WTC11 (cell line): ENCODE measurements at regions not wholly inside any gene's neighbourhood (a gene's known extent, or its start where the extent isn't known, plus 50 kb on each side); places are given as distances from the start of the nearest gene placed in this dataset.

Source experiments
- ATAC-seq: fragments of 200-7000 bp; cut with Tn5 transposase; 2 replicates; pipeline ENCODE4 v1.10.0; 2021; ENCODE audit warnings: mild to moderate bottlenecking, moderate library complexity
- CTCF ChIA-PET: fragments of 300-600 bp; sonication (Branson Sonifier 250); formaldehyde crosslinking; loops from one replicate; lab custom pipeline; 2021; ENCODE audit warnings: antibody characterized with exemption; lab: Charles Lee
- POLR2A ChIA-PET: fragments of 350-600 bp; sonication (Branson Sonifier 250); formaldehyde crosslinking; loops from one replicate; lab custom pipeline; 2021; ENCODE audit warnings: antibody characterized with exemption; lab: Charles Lee
- DNase-seq: peaks from one replicate; pipeline ENCODE4 v3.0.0; 2021; ENCODE audit warnings: low spot score
- H3K27ac Mint-ChIP-seq: 2 replicates; pipeline ENCODE4 v1.8.0; 2021; ENCODE audit warnings: mixed read lengths
- H3K27me3 Mint-ChIP-seq: 2 replicates; pipeline ENCODE4 v1.8.0; 2021; ENCODE audit warnings: low read depth, mild to moderate bottlenecking, moderate library complexity, mixed read lengths
- H3K36me3 Mint-ChIP-seq: 2 replicates; pipeline ENCODE4 v1.8.0; 2021; ENCODE audit warnings: mixed read lengths
- H3K4me1 Mint-ChIP-seq: 2 replicates; pipeline ENCODE4 v1.8.0; 2022; ENCODE audit warnings: mixed read lengths
- H3K4me3 Mint-ChIP-seq: 2 replicates; pipeline ENCODE4 v1.8.0; 2021; ENCODE audit warnings: mild to moderate bottlenecking, moderate library complexity, mixed read lengths
- H3K9me3 Mint-ChIP-seq: 2 replicates; pipeline ENCODE4 v1.8.0; 2021; ENCODE audit warnings: mixed read lengths
- CBFB ChIP-seq: sonication (generic); formaldehyde crosslinking; IDR thresholded peaks from 2 replicates; pipeline ENCODE4 v1.8.1; 2022; ENCODE audit warnings: mild to moderate bottlenecking, low read depth, missing genetic modification reagents
- TEAD4 ChIP-seq: sonication (generic); formaldehyde crosslinking; IDR thresholded peaks from 2 replicates; pipeline ENCODE4 v1.8.0; 2022; ENCODE audit warnings: mild to moderate bottlenecking, missing genetic modification reagents
- ZNF416 ChIP-seq: fragments of 250-450 bp; sonication (Bioruptor Pico); IDR thresholded peaks from 2 replicates; pipeline ENCODE4 v1.9.0; 2021; ENCODE audit warnings: mild to moderate bottlenecking, inconsistent platforms
- ZNF423 ChIP-seq: fragments of 250-450 bp; sonication (Bioruptor Pico); IDR thresholded peaks from 2 replicates; pipeline ENCODE4 v2.1.2; 2022; ENCODE audit warnings: mild to moderate bottlenecking, moderate library complexity
- ZNF671 ChIP-seq: fragments of 250-450 bp; sonication (Bioruptor Pico); IDR thresholded peaks from 2 replicates; pipeline ENCODE4 v1.8.0; 2021; ENCODE audit warnings: mild to moderate bottlenecking
- TF ChIP-seq, protein P1 (sequence below): sonication (generic); formaldehyde crosslinking; IDR thresholded peaks from 2 replicates; pipeline ENCODE4 v1.8.1; 2022; ENCODE audit warnings: low read depth, missing genetic modification reagents, borderline replicate concordance
- TF ChIP-seq, protein P2 (sequence below): sonication (generic); formaldehyde crosslinking; IDR thresholded peaks from 2 replicates; pipeline ENCODE4 v1.8.1; 2023; ENCODE audit warnings: mild to moderate bottlenecking, missing genetic modification reagents, borderline replicate concordance
- TF ChIP-seq, protein P3 (sequence below): sonication (generic); formaldehyde crosslinking; IDR thresholded peaks from 2 replicates; pipeline ENCODE4 v1.8.0; 2023; ENCODE audit warnings: missing genetic modification reagents, mild to moderate bottlenecking, borderline replicate concordance
- TF ChIP-seq, protein P4 (sequence below): fragments of 250-450 bp; sonication (Bioruptor Pico); IDR thresholded peaks from 2 replicates; pipeline ENCODE4 v1.9.0; 2021; ENCODE audit warnings: mild to moderate bottlenecking
- TF ChIP-seq, protein P5 (sequence below): sonication (generic); formaldehyde crosslinking; IDR thresholded peaks from 2 replicates; pipeline ENCODE4 v1.8.1; 2023; ENCODE audit warnings: mild to moderate bottlenecking, moderate library complexity, missing genetic modification reagents
- TF ChIP-seq, protein P6 (sequence below): sonication (generic); formaldehyde crosslinking; IDR thresholded peaks from 2 replicates; pipeline ENCODE4 v1.8.1; 2022; ENCODE audit warnings: mild to moderate bottlenecking, moderate library complexity, missing genetic modification reagents

DNA sequence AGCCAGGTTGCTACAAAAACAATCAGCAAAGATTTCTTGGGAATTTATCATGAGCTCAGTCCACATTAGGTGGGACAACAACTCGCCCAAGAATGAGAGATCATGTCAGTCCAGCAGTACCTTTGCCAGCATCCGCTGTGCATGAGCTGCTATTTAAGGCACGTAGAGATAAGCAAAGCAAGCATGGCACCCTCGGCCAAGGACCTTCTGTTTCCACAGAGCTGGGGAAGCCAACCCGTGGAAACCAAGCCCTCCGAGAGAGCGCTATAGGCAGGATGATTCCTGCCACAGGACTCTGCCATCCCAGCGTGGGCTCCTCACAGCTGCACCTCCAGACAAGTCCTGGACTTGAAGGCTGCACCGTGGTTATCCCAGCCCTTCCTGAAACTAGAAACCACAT lies 189.5 kb upstream of the PPP1R26 start:
- DNase-seq (no peak), ATAC-seq (no peak)
- H3K27me3 Mint-ChIP-seq: no peaks in the 10 kb centered on the region
- CTCF ChIA-PET: no interaction called here
- peaks cover 5% of the 10 kb centered on the region; the same call in 1 of the 2 replicates for H3K36me3 Mint-ChIP-seq
- H3K9me3 Mint-ChIP-seq: peaks cover 7% of the 10 kb centered on the region
- H3K4me3 Mint-ChIP-seq: no peak overlapping the region
- TF ChIP-seq, protein P1, sequence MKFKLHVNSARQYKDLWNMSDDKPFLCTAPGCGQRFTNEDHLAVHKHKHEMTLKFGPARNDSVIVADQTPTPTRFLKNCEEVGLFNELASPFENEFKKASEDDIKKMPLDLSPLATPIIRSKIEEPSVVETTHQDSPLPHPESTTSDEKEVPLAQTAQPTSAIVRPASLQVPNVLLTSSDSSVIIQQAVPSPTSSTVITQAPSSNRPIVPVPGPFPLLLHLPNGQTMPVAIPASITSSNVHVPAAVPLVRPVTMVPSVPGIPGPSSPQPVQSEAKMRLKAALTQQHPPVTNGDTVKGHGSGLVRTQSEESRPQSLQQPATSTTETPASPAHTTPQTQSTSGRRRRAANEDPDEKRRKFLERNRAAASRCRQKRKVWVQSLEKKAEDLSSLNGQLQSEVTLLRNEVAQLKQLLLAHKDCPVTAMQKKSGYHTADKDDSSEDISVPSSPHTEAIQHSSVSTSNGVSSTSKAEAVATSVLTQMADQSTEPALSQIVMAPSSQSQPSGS (CRISPR knock-in tag): no peak
- no peak overlapping the region for H3K27ac Mint-ChIP-seq
- H3K4me1 Mint-ChIP-seq: peaks cover 29% of the 10 kb centered on the region
- POLR2A ChIA-PET: no interaction called here

DNA sequence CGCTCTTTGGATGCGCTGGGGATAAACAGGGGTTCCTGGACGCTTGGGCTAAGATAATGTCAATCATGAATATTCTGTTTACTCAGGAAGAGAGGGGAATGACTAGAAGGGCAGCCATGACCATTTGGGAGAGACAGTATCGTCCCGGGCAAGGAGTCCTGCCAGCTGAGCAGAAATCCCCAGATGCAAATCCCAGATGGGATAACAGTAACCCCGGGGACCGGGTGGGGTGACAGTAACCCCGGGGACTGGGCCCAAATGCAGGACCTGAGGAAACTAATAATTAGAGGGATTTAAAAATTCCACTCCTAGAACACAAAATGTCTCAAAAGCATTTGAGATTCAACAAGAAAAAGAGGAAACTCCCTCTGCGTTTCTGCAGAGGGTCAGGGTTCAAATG lies 189.0 kb upstream of the PPP1R26 start:
- H3K36me3 Mint-ChIP-seq: peaks cover 5% of the 10 kb centered on the region; the same call in 1 of the 2 replicates
- H3K4me3 Mint-ChIP-seq: no peak overlapping the region
- POLR2A ChIA-PET: no interaction called here
- peaks cover 7% of the 10 kb centered on the region for H3K9me3 Mint-ChIP-seq
- TF ChIP-seq, protein P2, sequence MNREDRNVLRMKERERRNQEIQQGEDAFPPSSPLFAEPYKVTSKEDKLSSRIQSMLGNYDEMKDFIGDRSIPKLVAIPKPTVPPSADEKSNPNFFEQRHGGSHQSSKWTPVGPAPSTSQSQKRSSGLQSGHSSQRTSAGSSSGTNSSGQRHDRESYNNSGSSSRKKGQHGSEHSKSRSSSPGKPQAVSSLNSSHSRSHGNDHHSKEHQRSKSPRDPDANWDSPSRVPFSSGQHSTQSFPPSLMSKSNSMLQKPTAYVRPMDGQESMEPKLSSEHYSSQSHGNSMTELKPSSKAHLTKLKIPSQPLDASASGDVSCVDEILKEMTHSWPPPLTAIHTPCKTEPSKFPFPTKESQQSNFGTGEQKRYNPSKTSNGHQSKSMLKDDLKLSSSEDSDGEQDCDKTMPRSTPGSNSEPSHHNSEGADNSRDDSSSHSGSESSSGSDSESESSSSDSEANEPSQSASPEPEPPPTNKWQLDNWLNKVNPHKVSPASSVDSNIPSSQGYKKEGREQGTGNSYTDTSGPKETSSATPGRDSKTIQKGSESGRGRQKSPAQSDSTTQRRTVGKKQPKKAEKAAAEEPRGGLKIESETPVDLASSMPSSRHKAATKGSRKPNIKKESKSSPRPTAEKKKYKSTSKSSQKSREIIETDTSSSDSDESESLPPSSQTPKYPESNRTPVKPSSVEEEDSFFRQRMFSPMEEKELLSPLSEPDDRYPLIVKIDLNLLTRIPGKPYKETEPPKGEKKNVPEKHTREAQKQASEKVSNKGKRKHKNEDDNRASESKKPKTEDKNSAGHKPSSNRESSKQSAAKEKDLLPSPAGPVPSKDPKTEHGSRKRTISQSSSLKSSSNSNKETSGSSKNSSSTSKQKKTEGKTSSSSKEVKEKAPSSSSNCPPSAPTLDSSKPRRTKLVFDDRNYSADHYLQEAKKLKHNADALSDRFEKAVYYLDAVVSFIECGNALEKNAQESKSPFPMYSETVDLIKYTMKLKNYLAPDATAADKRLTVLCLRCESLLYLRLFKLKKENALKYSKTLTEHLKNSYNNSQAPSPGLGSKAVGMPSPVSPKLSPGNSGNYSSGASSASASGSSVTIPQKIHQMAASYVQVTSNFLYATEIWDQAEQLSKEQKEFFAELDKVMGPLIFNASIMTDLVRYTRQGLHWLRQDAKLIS (CRISPR knock-in tag): no peak
- TF ChIP-seq ZNF416 (CRISPR knock-in tag): no peak
- TF ChIP-seq, protein P3, sequence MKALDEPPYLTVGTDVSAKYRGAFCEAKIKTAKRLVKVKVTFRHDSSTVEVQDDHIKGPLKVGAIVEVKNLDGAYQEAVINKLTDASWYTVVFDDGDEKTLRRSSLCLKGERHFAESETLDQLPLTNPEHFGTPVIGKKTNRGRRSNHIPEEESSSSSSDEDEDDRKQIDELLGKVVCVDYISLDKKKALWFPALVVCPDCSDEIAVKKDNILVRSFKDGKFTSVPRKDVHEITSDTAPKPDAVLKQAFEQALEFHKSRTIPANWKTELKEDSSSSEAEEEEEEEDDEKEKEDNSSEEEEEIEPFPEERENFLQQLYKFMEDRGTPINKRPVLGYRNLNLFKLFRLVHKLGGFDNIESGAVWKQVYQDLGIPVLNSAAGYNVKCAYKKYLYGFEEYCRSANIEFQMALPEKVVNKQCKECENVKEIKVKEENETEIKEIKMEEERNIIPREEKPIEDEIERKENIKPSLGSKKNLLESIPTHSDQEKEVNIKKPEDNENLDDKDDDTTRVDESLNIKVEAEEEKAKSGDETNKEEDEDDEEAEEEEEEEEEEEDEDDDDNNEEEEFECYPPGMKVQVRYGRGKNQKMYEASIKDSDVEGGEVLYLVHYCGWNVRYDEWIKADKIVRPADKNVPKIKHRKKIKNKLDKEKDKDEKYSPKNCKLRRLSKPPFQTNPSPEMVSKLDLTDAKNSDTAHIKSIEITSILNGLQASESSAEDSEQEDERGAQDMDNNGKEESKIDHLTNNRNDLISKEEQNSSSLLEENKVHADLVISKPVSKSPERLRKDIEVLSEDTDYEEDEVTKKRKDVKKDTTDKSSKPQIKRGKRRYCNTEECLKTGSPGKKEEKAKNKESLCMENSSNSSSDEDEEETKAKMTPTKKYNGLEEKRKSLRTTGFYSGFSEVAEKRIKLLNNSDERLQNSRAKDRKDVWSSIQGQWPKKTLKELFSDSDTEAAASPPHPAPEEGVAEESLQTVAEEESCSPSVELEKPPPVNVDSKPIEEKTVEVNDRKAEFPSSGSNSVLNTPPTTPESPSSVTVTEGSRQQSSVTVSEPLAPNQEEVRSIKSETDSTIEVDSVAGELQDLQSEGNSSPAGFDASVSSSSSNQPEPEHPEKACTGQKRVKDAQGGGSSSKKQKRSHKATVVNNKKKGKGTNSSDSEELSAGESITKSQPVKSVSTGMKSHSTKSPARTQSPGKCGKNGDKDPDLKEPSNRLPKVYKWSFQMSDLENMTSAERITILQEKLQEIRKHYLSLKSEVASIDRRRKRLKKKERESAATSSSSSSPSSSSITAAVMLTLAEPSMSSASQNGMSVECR (CRISPR knock-in tag): no peak
- TF ChIP-seq, protein P4, sequence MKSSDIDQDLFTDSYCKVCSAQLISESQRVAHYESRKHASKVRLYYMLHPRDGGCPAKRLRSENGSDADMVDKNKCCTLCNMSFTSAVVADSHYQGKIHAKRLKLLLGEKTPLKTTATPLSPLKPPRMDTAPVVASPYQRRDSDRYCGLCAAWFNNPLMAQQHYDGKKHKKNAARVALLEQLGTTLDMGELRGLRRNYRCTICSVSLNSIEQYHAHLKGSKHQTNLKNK (CRISPR knock-in tag): no peak
- TF ChIP-seq CBFB (CRISPR knock-in tag): no peak
- no peak for TF ChIP-seq ZNF671
- TF ChIP-seq, all 79 proteins: peak for 0
- Mint-ChIP-seq H3K27me3 (no peaks in the 10 kb centered on the region), H3K4me1 (peaks cover 33% of the 10 kb centered on the region), H3K27ac (no peak overlapping the region)
- CTCF ChIA-PET: interaction anchor here (0.8 kb wide), 1 partner anchor 9 kb away, joined by 3 read pairs; no protein-coding TSS in a partner anchor
- DNase-seq: no peak
- ATAC-seq: no peak

DNA sequence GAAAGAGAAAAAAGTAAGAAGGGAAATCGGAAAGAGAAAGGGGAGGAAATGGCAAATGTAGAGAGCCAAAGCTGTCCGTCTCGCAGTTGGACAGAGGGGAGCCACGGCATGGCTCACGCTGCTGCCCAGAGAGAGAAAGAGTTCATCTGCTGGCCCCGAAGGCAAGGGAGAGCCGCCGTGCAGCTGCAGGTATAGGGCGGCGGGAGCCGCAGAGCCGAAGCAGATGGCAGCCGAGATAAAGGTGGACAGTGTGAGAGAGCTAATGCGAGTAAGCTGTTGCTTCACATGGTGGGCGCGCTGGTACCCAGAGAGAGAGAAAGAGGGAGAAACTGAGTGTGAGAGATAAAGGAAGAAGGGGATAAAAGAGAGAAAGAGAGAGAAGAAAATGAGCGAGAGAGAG lies 188.4 kb upstream of the PPP1R26 start:
- CTCF ChIA-PET: interaction anchor here (0.7 to 0.8 kb wide), 2 partner anchors 10 to 47 kb away, joined by 3 read pairs; no protein-coding TSS in a partner anchor
- no peak for ATAC-seq
- peak overlapping the region; percentile 44 for H3K27ac Mint-ChIP-seq
- POLR2A ChIA-PET: no interaction called here
- peaks cover 5% of the 10 kb centered on the region for H3K9me3 Mint-ChIP-seq
- no peak overlapping the region for H3K4me3 Mint-ChIP-seq
- TF ChIP-seq ZNF423 (CRISPR knock-in tag) (no peak), TEAD4 (CRISPR knock-in tag) (no peak)
- TF ChIP-seq, protein P5, sequence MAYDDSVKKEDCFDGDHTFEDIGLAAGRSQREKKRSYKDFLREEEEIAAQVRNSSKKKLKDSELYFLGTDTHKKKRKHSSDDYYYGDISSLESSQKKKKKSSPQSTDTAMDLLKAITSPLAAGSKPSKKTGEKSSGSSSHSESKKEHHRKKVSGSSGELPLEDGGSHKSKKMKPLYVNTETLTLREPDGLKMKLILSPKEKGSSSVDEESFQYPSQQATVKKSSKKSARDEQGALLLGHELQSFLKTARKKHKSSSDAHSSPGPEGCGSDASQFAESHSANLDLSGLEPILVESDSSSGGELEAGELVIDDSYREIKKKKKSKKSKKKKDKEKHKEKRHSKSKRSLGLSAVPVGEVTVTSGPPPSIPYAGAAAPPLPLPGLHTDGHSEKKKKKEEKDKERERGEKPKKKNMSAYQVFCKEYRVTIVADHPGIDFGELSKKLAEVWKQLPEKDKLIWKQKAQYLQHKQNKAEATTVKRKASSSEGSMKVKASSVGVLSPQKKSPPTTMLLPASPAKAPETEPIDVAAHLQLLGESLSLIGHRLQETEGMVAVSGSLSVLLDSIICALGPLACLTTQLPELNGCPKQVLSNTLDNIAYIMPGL (CRISPR knock-in tag): no peak
- TF ChIP-seq, protein P6, sequence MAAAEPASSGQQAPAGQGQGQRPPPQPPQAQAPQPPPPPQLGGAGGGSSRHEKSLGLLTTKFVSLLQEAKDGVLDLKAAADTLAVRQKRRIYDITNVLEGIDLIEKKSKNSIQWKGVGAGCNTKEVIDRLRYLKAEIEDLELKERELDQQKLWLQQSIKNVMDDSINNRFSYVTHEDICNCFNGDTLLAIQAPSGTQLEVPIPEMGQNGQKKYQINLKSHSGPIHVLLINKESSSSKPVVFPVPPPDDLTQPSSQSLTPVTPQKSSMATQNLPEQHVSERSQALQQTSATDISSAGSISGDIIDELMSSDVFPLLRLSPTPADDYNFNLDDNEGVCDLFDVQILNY: no peak
- DNase-seq: peak; percentile 10
- peaks cover 4% of the 10 kb centered on the region; the same call in 1 of the 2 replicates for H3K36me3 Mint-ChIP-seq
- no peaks in the 10 kb centered on the region for H3K27me3 Mint-ChIP-seq
- H3K4me1 Mint-ChIP-seq: peaks cover 39% of the 10 kb centered on the region
